Activated naive CD4-positive, alpha-beta T cell treated with anti-CD3 and anti-CD28 coated beads for 36 hours (primary cell): ENCODE measurements at regions not wholly inside any gene's neighbourhood (a gene's known extent, or its start where the extent isn't known, plus 50 kb on each side); places are given as distances from the start of the nearest gene placed in this dataset.
"Not testable (repeated sequence)": the region's sequence is repeated elsewhere in the genome, so short reads cannot be mapped to it uniquely, and the experiment has no call there.

ENCODE experiments used
- CTCF ChIA-PET: fragments of 350-600 bp; sonication (Branson Sonifier 250); formaldehyde crosslinking; loops from one replicate; lab custom pipeline; 2021; ENCODE audit warnings: antibody characterized with exemption; lab: Charles Lee
- DNase-seq: peaks from one replicate; pipeline ENCODE4 v3.0.0-alpha.2; 2020
- H3K27ac Mint-ChIP-seq: one replicate; pipeline ENCODE4 v1.8.0; 2021; ENCODE audit warnings: mild to moderate bottlenecking, mixed read lengths
- H3K27me3 Mint-ChIP-seq: one replicate; pipeline ENCODE4 v1.8.0; 2021; ENCODE audit warnings: low read depth, mixed read lengths
- H3K36me3 Mint-ChIP-seq: one replicate; pipeline ENCODE4 v1.8.0; 2021; ENCODE audit warnings: low read depth, mixed read lengths
- H3K4me1 Mint-ChIP-seq: one replicate; pipeline ENCODE4 v1.8.0; 2021; ENCODE audit warnings: low read depth, mixed read lengths
- H3K4me3 Mint-ChIP-seq: one replicate; pipeline ENCODE4 v1.8.0; 2021; ENCODE audit warnings: mild to moderate bottlenecking, moderate library complexity, mixed read lengths
- H3K9me3 Mint-ChIP-seq: one replicate; pipeline ENCODE4 v1.8.0; 2021; ENCODE audit warnings: mixed read lengths
- intact Hi-C: fragments of 100-400 bp; cut with micrococcal nuclease; formaldehyde crosslinking; loops from one replicate; pipeline ENCODE4 v1.15.1; 2023

GRCh38 chr4:9008407-9008806 is 136.8 kb upstream of the HMX1 start:
- DNase-seq, H3K27me3 Mint-ChIP-seq, H3K4me3 Mint-ChIP-seq, H3K27ac Mint-ChIP-seq, H3K4me1 Mint-ChIP-seq, H3K36me3 Mint-ChIP-seq, H3K9me3 Mint-ChIP-seq, intact Hi-C loops: not testable (repeated sequence)
- CTCF ChIA-PET, result interaction anchor here (1.2 kb wide), 1 partner anchor 8 kb away, joined by 4 read pairs; no protein-coding TSS in a partner anchor

- intact Hi-C loops, H3K4me1 Mint-ChIP-seq, H3K4me3 Mint-ChIP-seq, H3K27ac Mint-ChIP-seq, H3K36me3 Mint-ChIP-seq, H3K9me3 Mint-ChIP-seq, DNase-seq: not testable (repeated sequence)
- CTCF ChIA-PET, result interaction anchor here (0.6 to 0.8 kb wide), 3 partner anchors 8 to 652 kb away, joined by 3 to 4 read pairs (median 3); no protein-coding TSS in a partner anchor
- peaks cover 21% of the 10 kb centered on the region for H3K27me3 Mint-ChIP-seq
Observed at GRCh38 chr4:9001153-9001552, 129.5 kb upstream of the HMX1 start.

DNA sequence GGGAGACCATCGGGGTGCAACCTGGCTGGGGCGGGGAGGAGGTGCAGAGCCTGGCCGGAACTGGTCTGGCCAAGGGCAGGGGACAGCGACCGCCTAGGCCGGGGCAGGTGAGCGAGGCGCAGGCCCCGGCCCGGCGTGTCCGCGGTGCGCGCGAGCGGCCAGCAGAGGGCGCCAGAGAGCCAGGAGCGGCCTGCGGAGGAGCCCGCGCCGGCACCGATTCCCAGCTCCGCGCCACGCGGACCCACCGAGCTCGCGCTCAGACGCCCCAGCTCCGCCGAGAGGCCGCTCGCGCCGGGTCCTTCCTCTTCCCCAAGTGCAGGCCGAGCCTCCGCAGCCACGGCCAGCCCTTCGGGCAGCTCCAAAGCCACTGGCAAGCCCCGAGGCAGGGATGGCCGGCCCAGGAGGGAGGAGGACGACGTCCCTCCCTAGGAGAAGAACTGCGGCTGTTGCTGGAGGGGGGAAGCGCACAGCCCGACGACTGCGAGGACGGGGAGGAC is 128.9 kb upstream of the HMX1 start:
- H3K36me3 Mint-ChIP-seq, H3K4me3 Mint-ChIP-seq, intact Hi-C loops, H3K9me3 Mint-ChIP-seq, H3K27ac Mint-ChIP-seq, H3K4me1 Mint-ChIP-seq: not testable (repeated sequence)
- DNase-seq, result peak; percentile 44
- CTCF ChIA-PET, result interaction anchor here (0.6 to 0.8 kb wide), 3 partner anchors 9 to 651 kb away, joined by 3 to 4 read pairs (median 3); no protein-coding TSS in a partner anchor
- peaks cover 17% of the 10 kb centered on the region for H3K27me3 Mint-ChIP-seq

DNA sequence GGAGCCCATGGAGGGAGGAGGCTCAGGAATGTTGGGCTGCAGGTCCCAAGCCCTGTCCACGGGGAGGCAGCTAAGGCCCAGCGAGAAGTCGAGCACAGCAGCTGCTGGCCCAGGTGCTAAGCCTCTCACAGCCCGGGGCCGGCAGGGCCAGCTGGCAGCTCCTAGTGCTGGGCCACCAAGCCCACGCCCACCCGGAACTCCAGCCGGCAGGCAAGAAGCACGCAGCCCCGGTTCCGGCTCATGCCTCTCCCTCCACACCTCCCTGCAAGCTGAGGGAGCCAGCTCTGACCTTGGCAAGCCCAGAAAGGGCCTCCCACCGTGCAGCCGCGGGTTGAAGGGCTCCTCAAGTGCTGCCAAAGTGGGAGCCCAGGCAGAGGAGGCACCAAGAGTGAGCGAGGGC is 121.3 kb upstream of the HMX1 start:
- intact Hi-C loops, H3K4me3 Mint-ChIP-seq, CTCF ChIA-PET: not testable (repeated sequence)

DNA sequence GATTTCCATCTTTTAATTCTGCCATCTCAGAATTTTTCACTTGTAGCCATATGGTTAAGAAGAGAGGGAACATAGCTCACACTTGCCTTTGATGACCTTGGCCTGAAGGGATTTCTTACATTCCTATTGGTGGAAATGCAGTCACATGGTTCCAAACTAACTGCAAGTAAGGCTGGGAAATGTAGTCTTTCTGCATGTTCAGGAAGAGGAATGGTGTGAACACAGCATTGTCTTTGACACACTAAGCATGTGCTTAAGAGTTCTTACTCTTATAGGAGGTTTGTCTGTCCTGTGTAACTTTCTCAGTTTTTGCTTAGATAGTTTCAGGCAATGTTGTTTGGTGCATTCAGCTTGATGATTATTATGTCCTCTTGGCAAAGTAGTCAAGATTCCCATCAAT is 119.8 kb upstream of the HMX1 start:
- H3K27me3 Mint-ChIP-seq, H3K4me3 Mint-ChIP-seq, CTCF ChIA-PET: not testable (repeated sequence)

More for the DNA sequence above, 121.3 kb upstream of the HMX1 start:
- H3K9me3 Mint-ChIP-seq, H3K27ac Mint-ChIP-seq, H3K4me1 Mint-ChIP-seq, H3K27me3 Mint-ChIP-seq, DNase-seq, H3K36me3 Mint-ChIP-seq: not testable (repeated sequence)

DNA sequence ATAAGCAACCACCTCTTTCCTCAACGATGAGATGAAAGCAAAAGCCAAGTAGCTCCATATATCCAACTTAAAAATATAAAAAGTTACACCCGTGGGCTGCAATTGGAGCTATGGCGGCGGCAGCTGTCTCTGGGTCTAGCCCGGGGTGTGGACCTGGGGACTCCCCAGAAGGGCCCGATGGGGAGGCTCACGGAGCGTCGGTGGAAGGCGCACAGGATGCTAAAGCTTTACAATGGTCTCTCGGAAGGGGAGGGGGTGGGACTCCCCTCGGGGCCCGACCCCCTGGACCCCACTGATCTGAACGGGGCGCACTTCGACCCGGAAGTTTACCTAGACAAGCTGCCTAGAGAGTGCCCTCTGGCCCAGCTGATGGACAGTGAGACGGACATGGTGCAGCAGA is 118.7 kb upstream of the HMX1 start:
- H3K4me3 Mint-ChIP-seq, H3K27me3 Mint-ChIP-seq, H3K4me1 Mint-ChIP-seq, H3K9me3 Mint-ChIP-seq, H3K36me3 Mint-ChIP-seq, DNase-seq, H3K27ac Mint-ChIP-seq, CTCF ChIA-PET, intact Hi-C loops: not testable (repeated sequence)

More for the DNA sequence above, 119.8 kb upstream of the HMX1 start:
- intact Hi-C loops, DNase-seq, H3K36me3 Mint-ChIP-seq, H3K9me3 Mint-ChIP-seq, H3K27ac Mint-ChIP-seq, H3K4me1 Mint-ChIP-seq: not testable (repeated sequence)

DNA sequence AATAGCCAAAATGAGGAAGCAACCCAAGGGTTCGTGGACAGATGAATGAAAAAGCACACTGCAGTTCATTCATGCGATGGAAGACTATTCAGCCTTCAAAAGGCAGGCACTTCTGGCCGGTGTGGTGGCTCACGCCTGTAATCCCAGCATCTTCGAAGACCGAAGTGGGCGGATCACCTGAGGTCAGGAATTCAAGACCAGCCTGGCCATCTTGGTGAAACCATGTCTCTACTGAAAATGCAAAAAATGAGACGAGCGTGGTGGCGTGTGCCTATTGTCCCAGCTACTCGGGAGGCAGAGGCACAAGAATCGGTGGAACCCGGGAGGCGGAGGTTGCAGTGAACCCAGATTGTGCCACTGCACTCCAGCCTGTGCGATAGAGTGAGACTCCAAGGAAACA is 114.1 kb upstream of the HMX1 start:
- H3K9me3 Mint-ChIP-seq, H3K4me3 Mint-ChIP-seq, H3K36me3 Mint-ChIP-seq, H3K4me1 Mint-ChIP-seq, intact Hi-C loops, H3K27me3 Mint-ChIP-seq, CTCF ChIA-PET, DNase-seq, H3K27ac Mint-ChIP-seq: not testable (repeated sequence)

- H3K36me3 Mint-ChIP-seq, H3K4me1 Mint-ChIP-seq, H3K4me3 Mint-ChIP-seq, H3K9me3 Mint-ChIP-seq, intact Hi-C loops, H3K27ac Mint-ChIP-seq, DNase-seq, CTCF ChIA-PET, H3K27me3 Mint-ChIP-seq: not testable (repeated sequence)
Observed at GRCh38 chr4:8984641-8985040, 113.0 kb upstream of the HMX1 start.

DNA sequence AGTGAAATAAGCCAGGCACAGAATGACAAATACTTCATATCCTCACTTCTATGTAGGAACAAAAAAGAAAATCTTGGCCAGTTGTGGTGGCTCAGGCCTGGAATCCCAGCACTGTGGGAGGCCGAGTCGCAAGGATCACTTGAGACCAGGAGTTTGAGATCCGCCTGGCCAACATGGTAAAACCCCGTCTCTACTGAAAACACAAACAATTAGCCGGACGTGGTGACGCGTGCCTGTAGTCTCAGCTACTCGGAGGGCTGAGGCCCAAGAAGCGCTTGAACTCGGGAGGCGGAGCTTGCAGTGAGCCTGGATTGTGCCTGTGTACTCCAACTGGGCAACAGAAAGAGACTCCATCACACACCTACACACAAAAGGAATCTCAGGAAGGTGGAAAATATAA is 112.3 kb upstream of the HMX1 start:
- intact Hi-C loops, H3K27ac Mint-ChIP-seq: not testable (repeated sequence)

DNA sequence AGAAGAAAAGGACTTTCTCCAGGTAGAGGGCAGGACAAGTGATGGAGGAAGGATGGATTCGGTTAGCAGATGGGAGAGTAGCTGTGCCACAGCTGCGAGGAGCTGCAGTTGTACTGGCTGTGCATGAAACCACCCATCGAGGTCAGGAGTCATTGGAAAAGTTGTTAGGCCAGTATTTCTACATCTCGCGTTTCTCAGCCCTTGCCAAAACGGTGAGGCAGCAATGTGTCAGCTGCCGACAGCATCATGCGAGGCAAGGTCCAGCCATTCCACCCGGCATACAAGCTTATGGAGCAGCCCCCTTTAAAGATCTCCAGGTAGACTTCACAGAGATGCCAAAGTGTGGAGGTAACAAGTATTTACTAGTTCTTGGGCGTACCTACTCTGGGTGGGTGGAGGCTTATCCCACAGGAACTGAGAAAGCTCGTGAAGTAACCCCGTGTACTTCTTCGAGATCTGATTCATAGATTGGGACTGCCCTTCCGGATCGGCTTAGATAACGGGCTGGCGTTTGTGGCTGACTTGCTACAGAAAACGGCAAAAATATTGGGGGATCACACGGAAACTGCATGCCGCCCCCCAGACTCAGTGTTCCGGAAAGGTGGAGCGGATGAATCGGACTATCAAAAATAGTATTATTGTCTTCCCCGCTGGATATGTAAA is 105.0 kb upstream of the HMX1 start:
- H3K36me3 Mint-ChIP-seq, CTCF ChIA-PET, intact Hi-C loops, H3K9me3 Mint-ChIP-seq, H3K4me3 Mint-ChIP-seq, H3K4me1 Mint-ChIP-seq, H3K27me3 Mint-ChIP-seq, H3K27ac Mint-ChIP-seq, DNase-seq: not testable (repeated sequence)

More for the DNA sequence above, 112.3 kb upstream of the HMX1 start:
- H3K4me3 Mint-ChIP-seq, H3K27me3 Mint-ChIP-seq, H3K4me1 Mint-ChIP-seq, H3K36me3 Mint-ChIP-seq, CTCF ChIA-PET, H3K9me3 Mint-ChIP-seq, DNase-seq: not testable (repeated sequence)

GRCh38 chr4:8972635-8973034 is 101.0 kb upstream of the HMX1 start:
- H3K27ac Mint-ChIP-seq, DNase-seq, H3K4me1 Mint-ChIP-seq, CTCF ChIA-PET, intact Hi-C loops, H3K4me3 Mint-ChIP-seq, H3K27me3 Mint-ChIP-seq, H3K9me3 Mint-ChIP-seq, H3K36me3 Mint-ChIP-seq: not testable (repeated sequence)

DNA sequence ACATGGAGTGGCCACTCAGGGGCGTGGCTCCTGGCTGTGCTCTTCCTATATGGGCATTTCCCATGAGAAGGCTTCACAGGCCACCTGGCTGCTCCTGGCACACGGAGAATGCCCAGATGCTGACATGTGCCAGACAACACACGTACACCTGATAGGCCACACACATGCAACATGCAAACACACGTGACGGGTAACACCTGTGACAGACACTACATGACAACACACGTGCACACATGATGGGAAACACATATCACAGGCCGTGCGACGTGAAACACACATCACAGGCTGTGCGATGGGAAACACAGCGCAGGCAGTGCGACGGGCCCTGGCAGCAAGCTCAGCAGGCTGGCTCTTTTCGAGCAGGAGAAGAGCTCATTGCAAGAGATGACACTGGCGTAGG is 94.3 kb upstream of the HMX1 start:
- H3K4me3 Mint-ChIP-seq, DNase-seq, intact Hi-C loops, H3K9me3 Mint-ChIP-seq, CTCF ChIA-PET, H3K4me1 Mint-ChIP-seq, H3K36me3 Mint-ChIP-seq, H3K27ac Mint-ChIP-seq: not testable (repeated sequence)
- peaks cover 15% of the 10 kb centered on the region for H3K27me3 Mint-ChIP-seq

DNA sequence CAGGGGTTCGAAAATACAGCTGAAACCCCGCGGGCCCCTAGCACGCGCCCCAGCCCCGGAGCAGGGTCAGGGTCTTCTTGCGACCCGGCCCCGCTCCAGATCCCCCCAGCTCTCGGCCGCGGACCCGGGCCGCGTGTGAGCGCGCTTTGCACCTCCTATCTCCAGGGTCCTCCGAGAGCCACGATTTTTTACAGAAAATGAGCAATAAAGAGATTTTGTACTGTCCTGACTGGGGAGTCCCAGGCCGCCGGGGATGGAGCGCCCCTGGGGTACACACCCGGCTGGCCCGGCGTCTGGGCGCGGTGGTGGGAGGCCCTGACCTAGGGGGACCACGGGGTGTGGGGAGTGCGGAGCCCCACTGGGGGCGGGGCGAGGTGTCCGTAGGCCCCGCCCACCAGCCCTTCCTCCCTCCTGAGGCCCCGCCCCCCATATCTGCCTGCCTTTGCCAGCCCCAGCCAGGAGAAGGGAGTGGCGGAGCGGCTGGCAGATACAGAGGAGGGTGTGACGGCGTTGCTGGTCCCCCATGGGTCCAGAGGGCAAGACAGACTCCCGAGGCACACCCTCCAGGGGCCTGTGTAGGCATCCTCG is 92.7 kb upstream of the HMX1 start:
- H3K9me3 Mint-ChIP-seq, DNase-seq, H3K36me3 Mint-ChIP-seq, H3K27ac Mint-ChIP-seq, H3K4me1 Mint-ChIP-seq, CTCF ChIA-PET, H3K4me3 Mint-ChIP-seq, intact Hi-C loops: not testable (repeated sequence)
- peaks cover 20% of the 10 kb centered on the region for H3K27me3 Mint-ChIP-seq
